Adrenal gland (tissue), 9 donors: ENCODE measurements at regions not wholly inside any gene's neighbourhood (a gene's known extent, or its start where the extent isn't known, plus 50 kb on each side); places are given as distances from the start of the nearest gene placed in this dataset.

Experiments
- DNase-seq, 7 donors: peaks; one replicate each; pipeline ENCODE4 v3.0.0-alpha.2; 2019 to 2020
- H3K27ac ChIP-seq, 5 donors: fragments of 200-600 bp; sonication (generic) in 4 of 5; 1 replicate in 3 of 5; 2 replicates in 2 of 5; pipeline versions ENCODE4 v1.5.1 to v1.8.0; 2016 to 2020; ENCODE audit warnings: mild to moderate bottlenecking in 1 of 5
- H3K27me3 ChIP-seq: fragments of 200-600 bp; 2 replicates; pipeline ENCODE4 v1.8.0; 2021
- H3K36me3 ChIP-seq, 2 donors: fragments of 200-600 bp; replicated peaks in 1 of 2; 1 replicate in 1 of 2; 2 replicates in 1 of 2; pipeline versions ENCODE4 v1.5.1 to v1.8.0; 2018 to 2022
- H3K4me1 ChIP-seq, 2 donors: fragments of 200-600 bp; replicated peaks in 1 of 2; 1 replicate in 1 of 2; 2 replicates in 1 of 2; pipeline versions ENCODE4 v1.5.1 to v1.8.0; 2018 to 2021
- H3K4me3 ChIP-seq, 4 donors: fragments of 200-600 bp; sonication (generic) in 3 of 4; one replicate each; pipeline ENCODE4 v1.5.1; 2016 to 2018
- H3K9me3 ChIP-seq, 3 donors: fragments of 200-600 bp; sonication (generic) in 1 of 3; replicated peaks in 1 of 3; 1 replicate in 2 of 3; 2 replicates in 1 of 3; pipeline versions ENCODE4 v1.5.1 to v1.8.0; 2016 to 2021
- POLR2A ChIP-seq, 2 donors: fragments of 450-650 bp; IDR thresholded peaks; one replicate each; pipeline ENCODE4 v1.6.1; 2017; ENCODE audit warnings: antibody characterized with exemption in 2 of 2, mild to moderate bottlenecking in 2 of 2, moderate library complexity in 1 of 2
- WGBS, 4 donors: extraction: QIAGEN DNeasy Blood & Tissue Kit in 2 of 4; methylation state at CpG; one replicate each; pipeline versions ENCODE4 v1.1.5 to v1.1.7; 2013 to 2017; 5-methylcytosine and 5-hydroxymethylcytosine counted together
- intact Hi-C, 2 donors: fragments of 100-400 bp; cut with DNase I; formaldehyde crosslinking; loops; one replicate each; pipeline versions ENCODE4 v1.14.1 to v1.15.0; 2022 to 2023
- TF ChIP-seq, protein P1 (sequence below), 6 experiments: fragments of 450-650 bp in 4 of 6; fragments of 200-600 bp in 2 of 6; sonication (generic) in 1 of 6; IDR thresholded peaks; 1 replicate in 5 of 6; 2 replicates in 1 of 6; pipeline versions ENCODE4 v1.5.1 to v1.8.0; 2016 to 2021; ENCODE audit warnings: antibody characterized with exemption in 6 of 6, mild to moderate bottlenecking in 2 of 6, moderate library complexity in 1 of 6
- donor health status: healthy with polysubstance abuse.
- donor health status: Bipolar disorder and iron deficiency.
- donor health status: DM: yes; HTN: yes; CAD: no.
- donor health status: DM: no; HTN: no; CAD: no.
- donor health status: DM: no; HTN: no; CAD: no.

DNA sequence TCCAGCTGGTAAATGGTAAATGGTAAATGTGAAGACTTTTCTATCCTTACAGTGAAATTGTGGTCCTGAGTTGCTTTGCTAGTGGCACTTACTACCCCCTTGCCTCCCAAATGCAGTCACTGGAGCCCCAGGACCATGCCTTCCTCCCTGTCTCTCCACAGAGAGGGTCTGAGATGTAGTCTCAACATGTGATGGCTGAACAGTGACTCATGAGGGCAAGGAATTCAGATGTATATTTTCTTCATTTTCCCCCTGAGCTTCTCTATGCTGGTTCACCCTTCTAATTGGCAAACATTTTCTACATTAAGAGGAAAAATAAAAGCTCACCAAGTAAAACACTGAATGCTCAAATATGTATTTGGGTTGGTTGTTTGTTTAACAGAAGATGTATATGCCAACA, 232.0 kb downstream of the SH3BP4 start:
- TF ChIP-seq POLR2A (IDR thresholded peaks at IDR 0.05), result no peak
- TF ChIP-seq, protein P1, sequence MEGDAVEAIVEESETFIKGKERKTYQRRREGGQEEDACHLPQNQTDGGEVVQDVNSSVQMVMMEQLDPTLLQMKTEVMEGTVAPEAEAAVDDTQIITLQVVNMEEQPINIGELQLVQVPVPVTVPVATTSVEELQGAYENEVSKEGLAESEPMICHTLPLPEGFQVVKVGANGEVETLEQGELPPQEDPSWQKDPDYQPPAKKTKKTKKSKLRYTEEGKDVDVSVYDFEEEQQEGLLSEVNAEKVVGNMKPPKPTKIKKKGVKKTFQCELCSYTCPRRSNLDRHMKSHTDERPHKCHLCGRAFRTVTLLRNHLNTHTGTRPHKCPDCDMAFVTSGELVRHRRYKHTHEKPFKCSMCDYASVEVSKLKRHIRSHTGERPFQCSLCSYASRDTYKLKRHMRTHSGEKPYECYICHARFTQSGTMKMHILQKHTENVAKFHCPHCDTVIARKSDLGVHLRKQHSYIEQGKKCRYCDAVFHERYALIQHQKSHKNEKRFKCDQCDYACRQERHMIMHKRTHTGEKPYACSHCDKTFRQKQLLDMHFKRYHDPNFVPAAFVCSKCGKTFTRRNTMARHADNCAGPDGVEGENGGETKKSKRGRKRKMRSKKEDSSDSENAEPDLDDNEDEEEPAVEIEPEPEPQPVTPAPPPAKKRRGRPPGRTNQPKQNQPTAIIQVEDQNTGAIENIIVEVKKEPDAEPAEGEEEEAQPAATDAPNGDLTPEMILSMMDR (IDR thresholded peaks at IDR 0.05), result no peak
- no peak overlapping the region for H3K27ac ChIP-seq

DNA sequence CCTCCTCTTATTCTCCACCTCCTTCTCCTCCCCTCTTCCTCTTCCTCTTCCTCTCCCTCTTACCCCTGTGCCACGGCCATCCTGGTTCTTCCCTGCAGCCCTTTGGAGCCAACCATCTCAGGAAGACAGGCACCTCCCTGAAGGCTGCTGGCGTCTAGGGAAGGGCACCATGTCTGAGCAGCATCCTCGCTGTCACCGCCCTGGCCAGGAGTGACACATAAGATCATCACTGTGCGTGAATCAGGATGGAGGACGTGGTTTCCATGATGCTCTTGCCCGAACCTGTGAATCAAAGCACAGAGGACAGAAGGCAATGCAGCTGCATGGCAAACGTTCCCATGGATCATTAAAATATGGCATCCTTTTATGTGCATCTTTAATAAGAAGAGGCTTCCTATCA, 236.0 kb downstream of the SH3BP4 start:
- 79 to 88% (median 82%) methylated on average over 8 of the region's 8 CpGs for WGBS, 4 donors

More for the DNA sequence above, 232.0 kb downstream of the SH3BP4 start:
- DNase-seq, result no peak
- H3K9me3 ChIP-seq, result no peaks in the 10 kb centered on the region
- H3K36me3 ChIP-seq, result no peaks in the 10 kb centered on the region
- peaks cover 8% of the 10 kb centered on the region for H3K27me3 ChIP-seq
- no peaks in the 10 kb centered on the region for H3K4me1 ChIP-seq
- intact Hi-C loops, result no loop called here
- H3K4me3 ChIP-seq, result no peak overlapping the region

DNA sequence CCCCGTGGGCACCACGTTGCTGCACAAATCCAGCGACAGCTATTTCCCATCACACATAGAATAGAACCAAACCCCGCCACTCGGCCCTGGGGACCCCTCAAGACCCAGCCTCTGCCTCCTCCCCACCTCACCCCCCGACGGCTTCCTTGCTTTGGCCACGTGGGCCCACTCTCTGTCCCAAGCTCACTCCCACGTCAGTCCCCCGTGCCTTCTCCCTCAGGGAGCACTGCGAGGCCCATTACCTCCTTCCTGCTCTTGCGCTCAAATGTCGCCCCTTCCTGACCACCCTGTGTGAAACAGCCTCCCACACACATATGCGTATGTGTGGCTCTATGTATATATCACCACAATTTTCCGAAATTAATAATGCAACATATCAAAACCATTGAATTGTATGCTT, 239.7 kb downstream of the SH3BP4 start:
- WGBS, 4 donors, result 68 to 72% (median 70%) methylated on average over 14 to 15 of the region's 15 CpGs

More for the DNA sequence above, 236.0 kb downstream of the SH3BP4 start:
- H3K4me3 ChIP-seq, result no peak overlapping the region
- no peaks in the 10 kb centered on the region for H3K4me1 ChIP-seq
- no peaks in the 10 kb centered on the region for H3K36me3 ChIP-seq
- no peak overlapping the region for H3K27ac ChIP-seq
- no peaks in the 10 kb centered on the region for H3K9me3 ChIP-seq
- no peaks in the 10 kb centered on the region for H3K27me3 ChIP-seq
- TF ChIP-seq, protein P1 (IDR thresholded peaks at IDR 0.05), result no peak
- TF ChIP-seq POLR2A (IDR thresholded peaks at IDR 0.05), result no peak
- no peak for DNase-seq
- intact Hi-C loops, result no loop called here

DNA sequence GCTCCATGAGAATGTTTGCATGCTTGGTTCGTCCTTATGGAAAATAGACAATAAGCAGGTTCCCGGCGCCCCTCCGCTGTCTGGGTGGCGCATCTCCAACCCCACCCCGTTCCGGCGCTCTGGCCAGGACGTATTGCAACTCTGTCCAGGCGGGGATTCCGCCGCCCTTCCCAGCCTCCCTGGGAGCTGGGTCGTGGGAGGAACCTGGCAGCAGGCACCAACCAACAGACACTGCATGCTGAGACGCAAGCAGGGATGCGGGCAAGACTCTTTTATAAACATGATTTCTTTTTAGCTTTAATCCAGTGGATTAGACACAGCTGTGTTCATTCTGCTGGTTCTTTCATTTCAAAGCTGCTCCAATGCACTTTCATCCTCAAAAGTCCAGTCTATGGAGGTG, 240.2 kb downstream of the SH3BP4 start:
- H3K36me3 ChIP-seq, result no peaks in the 10 kb centered on the region
- intact Hi-C loops, result no loop called here
- no peak overlapping the region for H3K4me3 ChIP-seq
- no peak for DNase-seq
- H3K27me3 ChIP-seq, result no peaks in the 10 kb centered on the region
- no peak overlapping the region for H3K27ac ChIP-seq
- TF ChIP-seq, protein P1 (IDR thresholded peaks at IDR 0.05), result no peak
- no peak for TF ChIP-seq POLR2A (IDR thresholded peaks at IDR 0.05)
- no peaks in the 10 kb centered on the region for H3K9me3 ChIP-seq
- 63 to 92% (median 84%) methylated on average over 8 to 15 of the region's 15 CpGs for WGBS, 4 donors
- H3K4me1 ChIP-seq, result no peaks in the 10 kb centered on the region

More for the DNA sequence above, 239.7 kb downstream of the SH3BP4 start:
- H3K27ac ChIP-seq, result no peak overlapping the region
- TF ChIP-seq, protein P1 (IDR thresholded peaks at IDR 0.05), result no peak
- TF ChIP-seq POLR2A (IDR thresholded peaks at IDR 0.05), result no peak
- no peaks in the 10 kb centered on the region for H3K9me3 ChIP-seq
- H3K36me3 ChIP-seq, result no peaks in the 10 kb centered on the region
- H3K27me3 ChIP-seq, result no peaks in the 10 kb centered on the region
- H3K4me3 ChIP-seq, result no peak overlapping the region
- H3K4me1 ChIP-seq, result no peaks in the 10 kb centered on the region
- DNase-seq, result no peak
- intact Hi-C loops, result no loop called here
